ENCODE measurements at regions not wholly inside any gene's neighbourhood (a gene's known extent, or its start where the extent isn't known, plus 50 kb on each side); places are given as distances from the start of the nearest gene placed in this dataset.

GRCh38 chr7:26600411-26600810 is 264.0 kb downstream of the SKAP2 start:
- no peak for TF ChIP-seq CTCF (IDR thresholded peaks at IDR 0.05 in 2 of 3, conservative IDR thresholded peaks at IDR 0.05 in 1 of 3; ENCODE audit: control insufficient read depth in 2 of 3, extremely low read depth in 1 of 3, insufficient read depth in 1 of 3, low read depth in 3 of 3, low read length in 3 of 3)
- no peak for TF ChIP-seq NKRF (conservative IDR thresholded peaks at IDR 0.05)
- no peak for TF ChIP-seq PKNOX1 (IDR thresholded peaks at IDR 0.05)
- TF ChIP-seq STAT3 (IDR thresholded peaks at IDR 0.05; ENCODE audit: low read depth, low read length), result no peak
- no peak for TF ChIP-seq MEF2A (IDR thresholded peaks at IDR 0.05; ENCODE audit: insufficient read depth, low read depth, low read length)
- TF ChIP-seq NFYB (IDR thresholded peaks at IDR 0.05; ENCODE audit: insufficient read depth, low read depth, low read length), result no peak
- TF ChIP-seq SPI1 (IDR thresholded peaks at IDR 0.05; ENCODE audit: borderline replicate concordance, insufficient read depth, low read depth, low read length), result no peak
- TF ChIP-seq SRF (IDR thresholded peaks at IDR 0.05; ENCODE audit: low read depth in 2 of 2, low read length in 2 of 2), result no peak
- TF ChIP-seq NFIC (IDR thresholded peaks at IDR 0.05; ENCODE audit: low read depth, low read length), result no peak
- TF ChIP-seq POLR2A (IDR thresholded peaks at IDR 0.05; ENCODE audit: low read depth, low read length), result no peak
- TF ChIP-seq CBFB (IDR thresholded peaks at IDR 0.05; ENCODE audit: low read depth), result no peak
- no peak for TF ChIP-seq ATF3 (IDR thresholded peaks at IDR 0.05; ENCODE audit: borderline replicate concordance, extremely low read depth, low read depth, low read length)
- no peak for TF ChIP-seq E2F8 (IDR thresholded peaks at IDR 0.05; ENCODE audit: low read depth, partially characterized antibody)
- TF ChIP-seq TBL1XR1 (IDR thresholded peaks at IDR 0.05; ENCODE audit: low read depth, low read length), result no peak

Data from GM12878 (cell line).